HG03469 (cell line): ENCODE measurements at regions not wholly inside any gene's neighbourhood (a gene's known extent, or its start where the extent isn't known, plus 50 kb on each side); places are given as distances from the start of the nearest gene placed in this dataset.

Experiments used
- ATAC-seq: cut with Tn5 transposase; IDR thresholded peaks from one replicate; pipeline ENCODE4 v1.9.1; 2021; ENCODE audit warnings: mild to moderate bottlenecking, moderate library complexity, moderate number of reproducible peaks; ENCODE audit not compliant: unreplicated experiment

DNA sequence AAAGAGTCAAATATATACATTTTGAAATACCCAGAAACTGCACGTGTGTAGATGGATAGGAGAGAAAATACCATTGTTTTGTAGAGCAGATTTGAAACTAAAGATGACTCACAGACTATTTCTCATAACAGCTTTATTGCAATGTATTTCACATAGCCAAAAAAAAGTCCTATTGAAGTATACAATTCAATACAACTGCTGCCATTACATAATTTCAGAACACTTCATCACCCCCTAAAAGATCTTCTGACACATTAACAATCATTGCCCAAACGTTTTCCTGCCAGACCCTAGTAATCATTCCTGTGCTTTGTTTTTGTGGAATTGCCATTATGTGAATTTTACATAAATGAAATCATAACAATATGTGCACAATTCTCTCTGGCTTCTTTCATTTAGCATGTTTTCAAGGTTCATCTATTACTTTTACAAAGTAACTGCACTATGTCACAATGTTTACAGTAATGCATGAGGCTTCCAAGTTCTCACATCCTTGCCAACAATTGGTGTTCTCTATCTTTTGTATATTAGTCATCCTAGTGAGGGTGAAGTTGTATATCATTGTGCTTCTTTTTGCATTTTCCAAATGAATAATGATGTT lies 378.6 kb upstream of the CWC22 start:
- no peak for ATAC-seq

DNA sequence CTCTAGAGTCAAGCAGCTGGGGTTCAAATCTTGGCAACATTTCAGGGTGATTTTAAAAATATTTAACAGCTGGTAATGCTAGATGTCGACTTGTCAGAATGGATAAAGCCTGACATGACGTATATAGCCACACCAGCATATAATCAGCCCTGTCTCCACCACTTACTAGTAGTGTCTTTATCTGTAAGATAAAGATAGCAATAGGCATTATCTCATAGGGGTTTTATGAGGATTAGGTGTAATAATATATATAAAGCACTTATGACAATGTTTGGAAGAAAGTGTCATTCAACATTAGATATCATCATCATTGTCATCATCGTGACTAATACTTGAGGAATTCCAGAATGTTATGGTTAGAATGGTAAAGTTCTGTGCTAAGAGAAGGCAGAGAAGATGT lies 369.0 kb upstream of the CWC22 start:
- no peak for ATAC-seq

DNA sequence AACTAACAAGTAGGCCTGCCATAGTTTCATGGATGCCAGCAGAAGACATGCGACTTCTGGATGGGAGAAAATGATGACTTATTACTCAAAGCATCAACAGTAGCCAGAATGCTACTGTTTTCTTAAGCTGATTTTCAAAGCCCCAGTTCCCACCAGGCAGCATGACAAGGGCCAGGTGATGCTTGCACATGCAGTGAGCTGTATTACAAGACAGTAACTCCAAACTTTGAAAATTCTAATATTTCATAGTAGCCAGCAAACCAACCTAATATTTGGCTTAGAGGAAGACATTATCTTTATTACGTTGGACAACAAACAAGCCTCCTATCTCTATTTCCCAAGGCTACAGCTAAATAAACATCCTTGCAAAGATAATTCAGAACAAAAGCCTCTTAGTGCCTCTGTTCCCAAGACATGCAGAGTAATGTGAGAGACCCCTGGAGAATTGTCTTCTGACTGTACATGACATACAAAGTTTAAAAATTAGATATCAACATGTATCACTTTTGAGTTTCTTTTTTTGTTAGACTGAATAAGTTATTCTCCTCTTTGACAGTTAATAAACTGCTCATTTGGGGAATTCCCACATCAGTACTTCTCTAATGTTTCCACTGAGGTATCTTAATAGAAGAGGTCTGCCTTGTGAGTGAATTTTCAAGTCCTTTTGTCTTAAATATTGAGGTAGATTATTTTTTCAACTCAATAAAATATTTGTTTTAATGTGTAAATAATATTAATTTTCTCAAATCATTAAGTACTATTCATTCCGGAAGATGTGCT lies 367.6 kb upstream of the CWC22 start:
- no peak for ATAC-seq

DNA sequence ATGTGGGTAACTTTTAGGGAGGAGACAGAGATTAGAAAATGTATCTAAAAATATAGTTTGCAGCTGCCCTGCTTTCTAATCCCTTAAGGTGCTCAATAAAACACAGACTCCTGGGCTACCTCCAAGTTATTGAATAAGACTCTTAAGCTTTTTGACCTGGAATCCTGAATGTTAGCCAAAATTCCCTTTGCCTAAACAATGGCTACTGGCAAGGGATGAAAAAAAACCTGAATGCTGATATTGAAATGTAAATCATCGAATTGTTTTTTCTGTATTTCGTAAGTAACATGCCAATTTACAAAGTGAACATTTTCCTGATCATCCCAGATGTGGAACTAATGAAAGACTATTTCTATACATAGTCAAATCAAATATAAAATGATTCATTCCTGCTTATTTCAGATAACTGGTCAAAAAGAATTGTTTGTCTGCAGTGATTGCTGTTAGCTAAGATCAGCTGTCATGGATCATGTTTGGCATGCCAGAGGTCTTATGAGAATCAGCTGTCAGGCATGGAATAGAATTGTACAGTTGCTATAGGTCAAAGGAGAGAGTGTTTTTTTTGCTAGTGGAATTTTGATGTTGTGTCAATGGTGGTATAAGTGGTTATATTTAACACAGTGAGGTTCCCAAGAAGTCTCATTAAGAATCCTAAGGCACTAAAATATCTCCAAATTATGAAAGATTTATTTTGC lies 363.6 kb upstream of the CWC22 start:
- ATAC-seq: no peak

DNA sequence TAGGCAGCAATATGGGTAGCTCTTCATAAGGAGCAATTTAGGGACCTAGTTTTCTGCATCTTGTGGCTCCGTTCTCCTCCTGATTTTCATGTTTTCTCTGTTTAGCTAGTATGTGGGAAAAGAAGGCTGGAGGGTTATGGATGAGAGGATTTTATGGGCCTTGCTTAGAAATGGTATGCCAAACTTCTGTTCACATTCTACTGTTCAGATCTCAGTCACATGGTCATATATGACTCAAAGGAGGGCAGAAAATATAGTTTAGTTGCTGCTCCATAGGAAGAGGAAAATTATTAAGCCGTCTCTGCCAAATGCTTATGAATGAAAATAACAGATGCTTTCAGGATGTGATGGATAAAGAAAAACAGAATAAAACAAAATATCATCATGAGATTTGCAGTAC lies 361.8 kb upstream of the CWC22 start:
- no peak for ATAC-seq

DNA sequence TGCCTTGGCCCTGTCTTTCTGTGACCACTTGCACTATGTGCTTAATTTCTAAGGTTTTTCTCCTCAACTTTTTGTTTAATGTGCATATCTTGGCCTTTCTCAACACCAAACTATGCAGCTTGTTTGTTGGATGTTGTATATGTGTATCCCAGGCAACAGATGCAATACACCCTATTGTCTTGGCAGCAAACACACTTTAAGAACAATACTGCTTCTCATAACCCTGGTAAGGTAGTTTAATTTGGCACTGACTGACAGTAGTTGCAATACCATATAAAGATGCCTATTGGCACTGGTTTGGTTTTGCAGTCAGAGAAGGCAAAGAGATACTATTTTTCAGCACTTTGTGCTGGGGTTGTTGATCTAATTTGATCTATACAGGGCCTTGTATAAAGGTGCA lies 360.7 kb upstream of the CWC22 start:
- no peak for ATAC-seq

DNA sequence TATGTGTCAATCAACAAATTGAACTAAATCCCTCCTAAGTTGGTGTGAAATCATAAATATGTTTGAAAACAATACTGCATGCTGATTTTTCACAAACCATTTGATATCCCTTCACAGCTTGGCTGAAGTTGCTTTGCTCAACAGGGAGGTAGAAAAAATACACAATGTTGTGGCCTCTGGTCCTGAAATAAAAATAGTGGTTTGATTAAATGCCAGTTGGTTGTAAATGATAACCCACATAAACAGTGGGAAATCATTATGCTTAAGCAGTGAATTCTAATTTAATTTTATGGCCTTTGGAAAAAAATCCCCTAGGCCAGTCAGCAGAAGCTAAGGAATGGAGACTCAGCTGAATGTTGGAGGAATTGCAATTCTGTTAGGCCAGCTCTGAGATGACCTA lies 359.4 kb upstream of the CWC22 start:
- ATAC-seq: no peak

DNA sequence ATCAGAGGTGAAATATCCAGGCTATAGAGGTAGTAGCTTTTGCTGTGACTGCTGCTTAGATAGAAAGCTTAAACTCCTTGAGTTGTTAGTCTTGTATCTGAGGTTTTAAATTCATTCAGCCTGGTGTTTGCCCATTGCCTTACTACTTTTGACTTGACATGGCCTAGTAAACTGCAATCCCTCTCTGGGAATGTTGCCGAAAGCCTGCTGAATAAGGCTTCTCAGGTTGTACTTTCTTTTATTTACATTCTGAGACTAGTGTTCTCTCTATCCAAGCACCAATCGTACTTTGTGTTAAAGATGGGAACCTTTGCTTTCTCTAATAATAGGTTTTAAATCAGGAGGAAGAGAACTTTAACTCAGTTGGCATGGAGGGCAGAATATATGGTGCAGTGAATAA lies 357.6 kb upstream of the CWC22 start:
- no peak for ATAC-seq

DNA sequence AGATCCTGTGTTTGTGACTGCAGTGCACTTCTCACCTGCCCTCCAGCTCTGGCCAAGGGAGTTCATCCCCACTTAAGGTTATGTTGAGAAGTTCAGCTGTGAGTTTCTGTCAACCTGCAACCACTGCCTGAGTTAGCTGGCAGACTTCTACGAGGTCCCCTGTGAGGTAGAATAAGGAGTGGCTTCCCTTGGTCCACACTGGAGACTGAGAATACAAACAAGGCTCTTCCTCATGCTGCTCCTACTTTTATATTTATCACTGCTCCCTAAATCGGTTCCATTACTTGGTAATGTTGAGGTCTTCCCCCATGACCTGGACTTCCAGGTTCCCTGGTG lies 353.2 kb upstream of the CWC22 start:
- ATAC-seq: peak; percentile 8

DNA sequence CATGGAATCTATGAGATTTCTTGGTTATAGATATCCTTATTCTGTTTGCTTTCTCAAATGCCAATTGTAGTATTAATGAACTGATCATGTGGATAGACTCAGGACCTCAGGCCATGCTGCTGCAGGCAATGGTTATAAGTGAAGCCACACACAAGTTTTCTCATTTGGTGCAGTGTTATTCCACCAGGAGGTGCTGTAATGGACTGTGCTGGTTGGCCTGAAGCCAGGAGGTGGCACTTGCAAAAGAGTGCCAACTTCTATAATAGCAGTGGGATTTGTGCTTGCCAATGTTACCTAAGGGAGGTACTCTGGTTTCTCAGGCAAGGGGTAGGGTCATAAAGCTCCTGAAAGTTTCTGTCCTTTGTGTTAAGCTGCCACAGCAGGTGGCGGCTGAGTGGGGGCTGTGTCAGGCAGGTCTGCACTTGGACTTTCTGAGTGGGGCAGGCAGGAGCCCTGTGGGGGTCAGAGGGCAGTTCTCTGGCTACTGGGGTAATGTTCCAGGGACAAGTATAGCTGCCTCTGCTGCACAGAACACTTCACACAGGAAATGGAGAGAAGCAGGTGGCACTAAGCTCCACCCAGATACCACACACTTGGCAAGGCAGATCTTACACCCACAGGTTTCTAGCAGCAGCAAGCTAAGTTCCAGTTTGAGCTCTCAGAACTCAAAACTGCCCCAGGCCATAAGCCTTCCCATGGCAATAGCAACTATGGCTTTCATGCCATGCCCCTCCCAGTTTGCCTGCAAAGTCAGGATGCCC lies 352.6 kb upstream of the CWC22 start:
- ATAC-seq: peak; percentile 98

DNA sequence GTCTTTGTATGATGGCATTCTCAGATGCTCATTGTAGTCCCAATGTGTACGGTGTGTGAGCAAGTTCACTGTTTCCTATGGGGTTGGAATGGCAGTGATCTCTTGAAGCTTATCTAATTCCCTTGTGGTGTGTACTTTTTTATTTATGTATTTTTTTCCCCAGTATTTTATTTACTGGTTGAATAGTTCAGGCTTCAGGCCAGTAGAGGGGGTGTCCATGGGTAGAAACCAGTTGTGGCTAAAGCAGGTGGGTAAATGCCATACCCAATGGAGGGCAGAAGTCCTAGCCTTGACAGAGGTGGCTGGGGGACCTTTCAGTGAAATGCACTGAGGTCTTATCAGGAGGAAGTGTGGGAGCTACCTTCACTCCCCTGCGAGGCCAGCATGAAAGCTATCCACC lies 351.4 kb upstream of the CWC22 start:
- ATAC-seq: no peak

DNA sequence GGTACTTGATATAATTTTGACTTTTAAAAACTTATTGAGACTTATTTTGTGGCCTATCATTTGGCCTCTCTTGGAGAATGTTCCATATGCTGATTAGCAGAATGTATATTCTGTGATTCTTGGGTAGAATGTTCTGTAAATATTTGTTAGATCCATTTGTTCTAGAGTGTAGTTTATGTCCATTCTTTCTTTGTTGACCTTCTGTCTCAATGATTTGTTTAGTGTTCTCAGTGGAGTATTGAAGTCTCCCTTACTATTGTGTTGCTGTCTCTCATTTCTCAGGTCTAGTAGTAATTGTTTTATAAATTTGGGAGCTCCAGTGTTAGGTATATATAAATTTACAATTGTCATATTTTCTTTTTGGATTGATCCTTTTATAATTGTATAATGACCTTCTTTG lies 349.6 kb upstream of the CWC22 start:
- ATAC-seq: no peak

DNA sequence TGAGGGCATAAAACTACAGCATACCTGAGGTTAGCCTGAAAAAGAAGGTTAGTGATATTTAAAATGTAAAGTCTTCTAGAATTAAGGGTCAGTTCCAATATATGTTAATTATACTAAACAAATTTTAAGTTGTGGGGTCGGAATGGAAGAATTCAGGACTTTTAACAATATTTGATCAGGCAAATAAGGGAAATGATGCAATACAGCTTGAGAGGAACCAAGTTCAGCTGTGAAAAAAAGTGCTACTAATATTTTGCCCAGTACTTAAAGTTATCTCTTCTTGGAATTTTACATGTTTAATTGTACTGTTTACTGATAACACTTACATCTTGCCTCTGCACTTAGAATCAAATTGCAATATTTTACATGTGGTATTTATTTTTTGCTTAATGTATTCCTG lies 345.5 kb upstream of the CWC22 start:
- no peak for ATAC-seq

DNA sequence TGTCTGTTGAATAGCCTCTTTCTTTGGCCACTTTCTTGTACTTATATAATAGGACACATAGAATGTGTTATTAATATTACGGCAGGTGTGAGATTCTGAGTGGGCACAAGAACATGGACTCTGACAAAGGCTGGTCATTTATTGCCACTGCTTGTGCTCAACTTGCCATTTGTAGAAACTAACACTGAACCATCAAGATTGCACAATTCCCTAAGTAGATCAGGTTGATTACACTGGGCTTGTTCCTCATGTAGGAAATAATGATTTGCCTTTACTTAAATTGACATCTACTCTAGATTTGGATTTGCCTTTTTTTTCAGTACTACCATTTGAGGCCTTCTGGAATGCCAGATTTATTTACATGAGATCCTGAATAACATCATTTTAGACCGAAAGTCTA lies 342.7 kb upstream of the CWC22 start:
- no peak for ATAC-seq

DNA sequence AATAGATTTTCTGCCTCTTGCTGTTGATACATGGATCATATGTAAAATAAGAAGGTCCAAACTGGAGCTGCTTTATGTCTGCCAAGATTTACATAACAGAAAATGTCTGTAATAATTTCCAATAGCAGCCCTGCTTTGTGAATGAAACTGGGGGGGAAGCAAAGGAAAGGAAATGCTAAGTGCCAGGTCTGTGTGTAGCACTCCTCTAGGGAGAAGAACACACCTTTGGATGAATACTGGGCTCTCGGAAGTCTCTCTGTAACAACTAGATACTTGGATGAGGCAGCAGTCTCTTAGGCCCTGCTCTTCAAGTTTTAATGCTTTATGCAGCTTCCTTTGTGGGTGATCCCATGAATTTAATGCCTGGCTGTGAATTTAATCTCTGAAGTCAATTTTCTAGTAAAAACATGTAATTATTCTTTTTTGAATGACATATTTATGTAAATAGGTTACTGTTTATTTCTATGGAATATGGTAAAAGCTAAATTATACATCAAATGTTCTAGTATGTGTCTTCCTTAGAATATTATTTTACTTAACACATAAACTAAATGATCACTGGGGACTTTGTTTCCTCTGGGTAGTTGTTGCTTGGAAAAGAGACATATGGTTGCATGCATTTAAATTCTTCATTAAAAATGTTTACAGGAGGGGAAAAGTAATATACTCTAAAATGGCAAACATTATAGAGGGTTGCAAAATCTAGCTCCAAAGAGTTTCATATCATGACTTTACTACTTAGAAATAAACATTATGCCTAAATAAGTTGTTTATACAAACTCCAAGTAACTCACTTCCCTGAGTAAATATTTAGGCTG lies 336.6 kb upstream of the CWC22 start:
- ATAC-seq: no peak

DNA sequence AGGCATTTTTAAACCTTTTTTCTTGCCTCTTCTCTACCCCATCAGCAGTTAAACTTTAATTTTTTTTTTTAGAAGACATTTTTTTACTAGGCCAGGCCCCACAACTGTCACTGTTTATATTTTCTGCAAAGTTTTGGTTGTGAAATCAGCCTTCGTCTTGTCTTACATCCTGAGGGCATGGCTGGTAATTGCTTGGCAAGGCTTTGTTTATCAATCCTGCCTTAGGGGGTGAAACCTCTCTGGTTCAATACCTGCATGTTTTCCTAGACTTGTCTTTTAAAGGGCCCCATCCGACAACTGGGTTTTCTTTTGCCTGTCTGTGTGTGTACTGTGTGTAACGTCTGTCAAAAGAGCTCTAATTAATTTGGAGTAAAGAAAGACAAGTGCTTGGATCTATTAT lies 330.0 kb upstream of the CWC22 start:
- ATAC-seq: no peak

DNA sequence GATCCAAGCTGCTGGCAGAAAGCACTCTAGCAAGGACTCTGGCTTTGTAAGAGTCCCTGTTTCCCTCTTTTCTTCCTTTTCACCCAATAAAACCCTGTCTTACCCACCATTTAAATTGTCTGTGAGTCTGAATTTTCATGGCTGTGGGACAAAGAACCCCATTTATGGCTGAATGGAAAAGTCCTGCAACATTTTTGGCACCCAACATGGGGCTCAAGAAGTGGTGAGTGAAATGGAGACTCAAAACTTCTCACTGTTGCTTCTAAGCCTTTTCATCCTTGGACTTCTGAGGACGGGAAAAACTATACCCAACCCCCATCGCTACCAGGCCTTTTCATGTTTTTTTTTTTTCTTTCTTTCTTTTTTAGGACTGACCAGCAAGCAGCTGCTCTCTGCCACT lies 329.5 kb upstream of the CWC22 start:
- no peak for ATAC-seq

DNA sequence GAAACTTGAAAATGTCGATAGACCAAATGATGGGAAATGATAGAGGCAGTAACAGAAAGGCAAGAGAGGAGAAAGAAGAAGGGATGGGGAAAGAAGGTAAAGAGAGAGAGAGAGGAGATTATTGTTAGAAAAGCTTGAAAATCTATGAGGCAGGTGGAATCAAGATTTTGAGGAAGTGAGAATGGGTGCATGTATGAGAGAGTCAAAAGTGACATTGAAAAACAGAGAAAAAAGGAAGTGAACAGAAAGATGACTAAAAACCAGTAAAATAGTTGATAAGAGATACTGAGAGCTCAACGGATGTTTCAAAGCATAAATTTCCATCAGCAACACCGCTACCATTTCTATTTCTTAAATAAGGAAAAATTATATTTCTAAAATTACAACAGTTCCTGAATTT lies 327.4 kb upstream of the CWC22 start:
- ATAC-seq: peak; percentile 100

DNA sequence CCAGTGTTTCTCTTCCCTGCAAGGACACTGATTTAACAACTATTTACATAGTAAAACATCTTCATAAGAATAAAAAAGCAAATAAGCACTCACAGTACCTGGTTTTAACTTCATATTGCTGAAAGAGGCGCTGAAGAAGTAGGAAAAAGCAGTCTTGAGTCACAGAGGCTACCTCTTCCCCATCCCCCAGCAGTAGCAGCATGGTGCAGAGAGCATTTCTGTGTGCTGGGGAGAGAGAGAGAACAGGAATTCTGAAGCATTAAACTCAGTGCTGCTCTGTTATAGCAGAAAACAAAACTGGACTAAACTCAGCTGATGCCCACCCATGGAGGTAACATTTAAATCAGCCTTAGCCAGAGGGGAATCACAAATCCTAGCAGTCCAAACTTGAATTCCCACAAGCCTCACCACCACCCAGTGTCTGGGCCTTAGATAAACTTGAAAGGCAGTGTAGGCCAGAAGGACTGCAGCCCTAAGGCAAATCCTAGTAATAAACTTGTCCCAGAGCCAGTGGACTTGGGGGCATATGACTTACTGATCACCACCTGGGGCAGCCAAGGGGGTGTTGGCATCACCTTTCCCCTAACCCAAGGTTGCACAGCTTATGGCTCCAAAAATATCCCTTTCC lies 321.8 kb upstream of the CWC22 start:
- no peak for ATAC-seq

DNA sequence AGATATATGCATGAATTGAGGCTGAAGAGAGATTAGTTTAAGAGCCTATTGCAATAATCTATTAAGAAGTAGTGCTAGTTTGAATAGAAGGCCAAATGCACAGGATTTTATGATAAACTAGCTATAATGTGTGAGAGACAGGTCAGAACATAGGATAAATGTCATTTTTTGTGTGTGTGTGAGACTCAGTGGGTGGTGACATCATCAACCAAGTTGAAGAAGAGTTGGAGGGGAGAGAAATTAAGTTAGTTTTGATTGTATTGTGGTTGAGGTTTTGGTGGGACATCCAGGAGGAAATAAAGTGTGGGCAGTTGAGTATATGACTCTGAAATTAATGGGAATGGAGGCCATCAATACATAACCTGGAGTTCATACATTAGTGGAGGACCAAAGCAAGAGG lies 320.1 kb upstream of the CWC22 start:
- ATAC-seq: no peak
